HG03095 (cell line): ENCODE measurements at regions not wholly inside any gene's neighbourhood (a gene's known extent, or its start where the extent isn't known, plus 50 kb on each side); places are given as distances from the start of the nearest gene placed in this dataset.

Source experiments
- ATAC-seq: cut with Tn5 transposase; IDR thresholded peaks from one replicate; pipeline ENCODE4 v1.9.1; 2021; ENCODE audit warnings: moderate library complexity; ENCODE audit not compliant: unreplicated experiment

DNA sequence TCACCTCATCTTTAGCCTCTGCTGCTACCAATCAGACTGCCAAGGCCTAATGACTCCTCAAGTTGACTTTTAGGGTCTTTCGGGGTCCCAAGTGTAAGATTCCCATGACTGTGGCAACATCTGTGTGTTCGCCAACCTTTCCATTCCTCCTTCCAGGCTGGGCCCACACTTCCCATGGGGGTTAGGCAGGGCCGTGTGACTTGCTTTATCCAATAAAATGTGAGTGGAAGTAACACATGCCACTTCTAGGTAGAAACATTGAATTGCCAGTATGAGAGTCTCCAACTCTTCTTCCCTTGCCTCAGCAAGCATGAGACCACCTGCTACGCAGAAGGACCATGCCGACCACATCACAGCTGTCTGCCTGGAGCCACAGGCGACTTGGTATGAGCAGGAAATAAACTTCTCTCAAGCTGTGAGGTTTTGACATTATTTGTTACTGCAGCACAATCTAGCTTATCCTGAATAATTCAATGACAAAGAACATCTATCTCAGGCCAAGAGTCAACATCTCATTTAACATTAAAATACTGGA is 190.4 kb upstream of the IER5L start:
- no peak for ATAC-seq

- ATAC-seq = no peak
Measured at GRCh38 chr9:129367287-129367686, 189.2 kb upstream of the IER5L start.

GRCh38 chr9:129365196-129365595 is 187.1 kb upstream of the IER5L start:
- no peak for ATAC-seq

- ATAC-seq = no peak
Measured at GRCh38 chr9:129363216-129363873, 185.3 kb upstream of the IER5L start.

DNA sequence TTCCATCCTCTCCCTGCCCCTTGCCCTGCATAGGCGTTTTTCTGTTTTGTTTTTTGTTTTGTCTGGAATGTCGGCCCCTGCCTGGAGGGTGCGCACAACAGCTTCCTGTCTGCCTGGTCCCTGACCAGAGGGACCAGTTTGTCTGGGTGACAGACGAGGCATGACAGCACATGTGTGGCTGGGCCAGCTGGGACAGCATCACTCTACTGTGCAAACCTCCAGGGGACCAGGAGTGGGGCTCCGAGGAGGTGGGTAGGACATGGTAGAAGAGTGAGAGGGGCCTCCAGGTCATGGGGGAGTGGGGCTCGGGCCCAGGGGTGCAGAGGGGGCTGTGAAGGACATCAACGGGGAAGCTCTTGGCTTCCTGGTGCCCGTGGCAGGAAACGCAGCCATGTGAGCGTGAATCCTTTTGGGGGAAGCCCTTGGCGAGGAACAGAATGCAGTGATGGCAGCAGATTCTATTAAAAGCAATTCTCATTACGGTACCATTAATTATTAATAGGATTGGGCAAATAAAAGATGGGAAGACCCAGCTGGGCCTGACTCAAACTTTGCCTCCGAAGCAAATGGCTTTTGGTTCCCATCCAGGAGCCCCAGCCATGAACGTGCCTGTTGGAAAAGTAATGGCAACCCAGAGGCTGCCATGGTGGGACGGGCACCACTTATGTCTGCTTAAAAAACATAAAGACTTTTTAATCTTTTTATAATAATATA is 184.4 kb upstream of the IER5L start:
- ATAC-seq = no peak

- no peak for ATAC-seq
Measured at GRCh38 chr9:129361196-129361595, 183.1 kb upstream of the IER5L start.

DNA sequence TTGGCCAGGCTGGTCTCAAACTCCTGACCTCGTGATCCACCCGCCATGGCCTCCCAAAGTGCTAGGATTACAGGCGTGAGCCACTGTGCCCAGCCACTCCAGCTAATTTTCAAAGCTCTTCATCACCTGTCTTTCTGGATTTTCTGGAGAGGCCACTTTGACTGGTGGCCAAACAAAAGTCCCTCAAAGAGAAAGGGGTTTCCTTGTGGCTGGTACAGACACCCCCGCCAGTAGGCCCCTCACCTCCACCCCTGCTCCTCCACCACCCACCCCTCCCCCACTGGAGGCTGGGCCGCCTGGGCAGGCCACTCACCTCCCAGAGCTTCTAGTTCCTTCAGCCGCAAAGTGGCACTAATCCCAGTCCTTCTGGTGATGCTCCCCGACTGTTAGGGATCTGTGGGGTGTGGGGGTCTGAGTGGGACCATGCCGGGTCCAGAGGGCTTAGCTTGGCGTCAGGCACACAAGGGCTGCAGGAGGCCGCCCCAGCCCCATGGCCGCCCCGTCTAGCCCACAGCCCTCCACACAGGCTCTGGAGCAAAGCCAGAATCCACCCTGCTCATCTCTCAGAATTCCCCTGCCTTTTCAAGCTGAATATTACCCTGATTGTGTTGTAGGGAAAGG is 182.0 kb upstream of the IER5L start:
- ATAC-seq = no peak

GRCh38 chr9:129359162-129359811 is 181.2 kb upstream of the IER5L start:
- no peak for ATAC-seq

- ATAC-seq = no peak
Measured at GRCh38 chr9:129358621-129359154, 180.6 kb upstream of the IER5L start.

GRCh38 chr9:129357773-129358245 is 179.7 kb upstream of the IER5L start:
- no peak for ATAC-seq

- ATAC-seq = no peak
Measured at GRCh38 chr9:129356871-129357772, 179.1 kb upstream of the IER5L start.

- ATAC-seq = no peak
Measured at GRCh38 chr9:129355631-129356030, 177.6 kb upstream of the IER5L start.

DNA sequence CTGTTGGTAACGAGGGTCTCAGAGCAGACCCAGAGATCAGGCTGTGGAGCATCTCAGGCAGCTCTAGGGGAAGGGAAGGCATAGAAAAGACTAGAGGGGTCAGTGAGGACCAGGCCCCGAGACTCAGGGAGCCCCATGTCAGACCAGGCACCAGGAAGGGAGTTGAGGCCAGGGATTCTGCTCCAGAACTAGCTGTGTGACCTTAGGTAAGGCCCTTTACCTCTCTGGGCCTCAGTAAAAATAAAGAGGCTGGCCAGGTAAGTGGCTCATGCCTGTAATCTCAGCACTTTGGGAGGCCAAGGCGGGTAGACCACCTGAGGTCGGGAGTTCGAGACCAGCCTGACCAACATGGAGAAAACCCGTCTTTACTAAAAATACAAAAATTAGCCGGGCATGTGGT is 176.4 kb upstream of the IER5L start:
- ATAC-seq = no peak

DNA sequence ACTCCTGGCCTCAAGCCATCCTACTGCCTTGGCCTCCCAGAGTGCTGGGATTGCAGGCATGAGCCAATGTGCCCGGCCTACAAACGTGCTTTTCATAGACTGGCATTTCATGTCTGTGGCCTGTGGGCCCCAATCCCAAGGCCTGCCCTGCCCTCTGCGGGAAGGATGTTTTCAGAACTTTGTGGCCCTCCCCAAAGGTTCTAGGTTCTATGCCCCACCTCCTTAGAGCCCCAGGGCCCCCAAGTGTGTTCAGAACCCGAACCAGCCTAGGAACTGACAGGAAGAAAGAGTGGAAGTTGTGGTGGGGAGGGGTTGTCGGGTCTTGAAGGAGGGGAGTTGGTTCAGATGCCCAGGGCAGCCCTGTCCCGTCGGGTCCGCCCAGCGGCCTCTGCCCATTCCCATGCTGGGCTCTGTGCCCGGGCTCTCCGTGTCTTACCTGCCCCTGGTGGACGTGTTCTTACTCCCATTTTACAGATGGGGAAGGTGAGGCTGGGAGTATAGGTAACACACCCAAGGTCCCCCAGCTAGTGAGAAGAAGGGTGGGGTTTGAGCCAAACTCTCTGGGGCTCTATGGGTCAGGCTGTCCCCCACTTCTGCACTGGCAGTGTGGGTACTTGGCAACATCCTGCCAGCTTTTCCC is 175.8 kb upstream of the IER5L start:
- no peak for ATAC-seq

- no peak for ATAC-seq
Measured at GRCh38 chr9:129352146-129352865, 174.2 kb upstream of the IER5L start.

GRCh38 chr9:129351642-129352145 is 173.6 kb upstream of the IER5L start:
- no peak for ATAC-seq

- ATAC-seq = no peak
Measured at GRCh38 chr9:129351058-129351641, 173.1 kb upstream of the IER5L start.
